ENCODE measurements at regions not wholly inside any gene's neighbourhood (a gene's known extent, or its start where the extent isn't known, plus 50 kb on each side); places are given as distances from the start of the nearest gene placed in this dataset.

GRCh38 chr12:45553204-45553603 is 176.3 kb upstream of the ARID2 start:
- no peak for DNase-seq

- DNase-seq = no peak
Measured at GRCh38 chr12:45557016-45557415, 172.5 kb upstream of the ARID2 start.

GRCh38 chr12:45558353-45558752 is 171.2 kb upstream of the ARID2 start:
- no peak for DNase-seq

GRCh38 chr12:45559537-45559936 is 170.0 kb upstream of the ARID2 start:
- no peak for DNase-seq

GRCh38 chr12:45560689-45561088 is 168.8 kb upstream of the ARID2 start:
- no peak for DNase-seq

GRCh38 chr12:45561488-45561887 is 168.0 kb upstream of the ARID2 start:
- no peak for DNase-seq

GRCh38 chr12:45565590-45565989 is 163.9 kb upstream of the ARID2 start:
- DNase-seq = no peak

GRCh38 chr12:45566257-45566656 is 163.2 kb upstream of the ARID2 start:
- no peak for DNase-seq

GRCh38 chr12:45568808-45569207 is 160.7 kb upstream of the ARID2 start:
- no peak for DNase-seq

- DNase-seq = no peak
Measured at GRCh38 chr12:45570501-45570900, 159.0 kb upstream of the ARID2 start.

- no peak for DNase-seq
Measured at GRCh38 chr12:45572114-45572513, 157.4 kb upstream of the ARID2 start.

- DNase-seq = no peak
Measured at GRCh38 chr12:45575417-45575816, 154.1 kb upstream of the ARID2 start.

- DNase-seq = no peak
Measured at GRCh38 chr12:45575823-45576475, 153.6 kb upstream of the ARID2 start.

GRCh38 chr12:45577844-45578399 is 151.6 kb upstream of the ARID2 start:
- DNase-seq = no peak

GRCh38 chr12:45580356-45580969 is 149.0 kb upstream of the ARID2 start:
- DNase-seq = no peak

- DNase-seq = no peak
Measured at GRCh38 chr12:45581112-45581511, 148.4 kb upstream of the ARID2 start.

- no peak for DNase-seq
Measured at GRCh38 chr12:45582536-45582935, 147.0 kb upstream of the ARID2 start.

GRCh38 chr12:45582986-45583659 is 146.4 kb upstream of the ARID2 start:
- no peak for DNase-seq

- DNase-seq = no peak
Measured at GRCh38 chr12:45584336-45584735, 145.2 kb upstream of the ARID2 start.

- no peak for DNase-seq
Measured at GRCh38 chr12:45585522-45586230, 143.8 kb upstream of the ARID2 start.

- DNase-seq = no peak
Measured at GRCh38 chr12:45586486-45586885, 143.0 kb upstream of the ARID2 start.

- no peak for DNase-seq
Measured at GRCh38 chr12:45587012-45587411, 142.5 kb upstream of the ARID2 start.

- DNase-seq = no peak
Measured at GRCh38 chr12:45587877-45588533, 141.5 kb upstream of the ARID2 start.

Measured in NCI-H1930 (cell line).